ENCODE measurements at regions not wholly inside any gene's neighbourhood (a gene's known extent, or its start where the extent isn't known, plus 50 kb on each side); places are given as distances from the start of the nearest gene placed in this dataset.

GRCh38 chr2:21451403-21451802 is 327.6 kb downstream of the TDRD15 start:
- intact Hi-C loops (cut with micrococcal nuclease; ENCODE audit: unreplicated experiment) = no loop called here
- H3K9me3 Mint-ChIP-seq (ENCODE audit: unreplicated experiment) = no peaks in the 10 kb centered on the region
- TF ChIP-seq CTCF (IDR thresholded peaks at IDR 0.05; ENCODE audit: insufficient read depth in 1 of 2, low read depth in 1 of 2, low read length in 1 of 2, severe bottlenecking in 1 of 2, unreplicated experiment in 1 of 2) = no peak
- H3K36me3 ChIP-seq (ENCODE audit: control insufficient read depth, insufficient read depth, low read length) = no peaks in the 10 kb centered on the region
- no TSS peak for BruUV-seq (replicated peaks)
- peaks cover 17% of the 10 kb centered on the region for H3K4me1 Mint-ChIP-seq (ENCODE audit: low read depth, unreplicated experiment)
- DNase-seq = no peak
- ChIA-PET CTCF (no interaction called here), POLR2A (no interaction called here)
- H3K27me3 Mint-ChIP-seq (ENCODE audit: insufficient read depth, unreplicated experiment) = no peaks in the 10 kb centered on the region
- no peak overlapping the region for H3K4me3 Mint-ChIP-seq (ENCODE audit: unreplicated experiment)
- H3K9me3 ChIP-seq = no peaks in the 10 kb centered on the region
- no peak overlapping the region for H3K27ac Mint-ChIP-seq (ENCODE audit: unreplicated experiment)
- H3K27me3 ChIP-seq (replicated peaks; ENCODE audit: control insufficient read depth, insufficient read depth, low read length) = no peaks in the 10 kb centered on the region
- H3K4me3 ChIP-seq (ENCODE audit: low read depth, low read length) = no peak overlapping the region
- peaks cover 11% of the 10 kb centered on the region; the same call in 1 of the 2 replicates for H3K4me1 ChIP-seq
- H3K36me3 Mint-ChIP-seq (ENCODE audit: insufficient read depth, unreplicated experiment) = no peaks in the 10 kb centered on the region

GRCh38 chr2:21452263-21452662 is 328.5 kb downstream of the TDRD15 start:
- no peaks in the 10 kb centered on the region for H3K9me3 Mint-ChIP-seq (ENCODE audit: unreplicated experiment)
- no peak for TF ChIP-seq CTCF (IDR thresholded peaks at IDR 0.05; ENCODE audit: insufficient read depth in 1 of 2, low read depth in 1 of 2, low read length in 1 of 2, severe bottlenecking in 1 of 2, unreplicated experiment in 1 of 2)
- H3K27ac Mint-ChIP-seq (ENCODE audit: unreplicated experiment) = no peak overlapping the region
- Histone ChIP-seq H3K9me3 (no peaks in the 10 kb centered on the region), H3K27me3 (replicated peaks; ENCODE audit: control insufficient read depth, insufficient read depth, low read length) (no peaks in the 10 kb centered on the region), H3K4me1 (peaks cover 11% of the 10 kb centered on the region; the same call in 1 of the 2 replicates), H3K4me3 (ENCODE audit: low read depth, low read length) (no peak overlapping the region), H3K36me3 (ENCODE audit: control insufficient read depth, insufficient read depth, low read length) (no peaks in the 10 kb centered on the region)
- DNase-seq = no peak
- H3K27me3 Mint-ChIP-seq (ENCODE audit: insufficient read depth, unreplicated experiment) = no peaks in the 10 kb centered on the region
- BruUV-seq (replicated peaks) = no TSS peak
- ChIA-PET POLR2A (no interaction called here), CTCF (interaction anchor here (0.7 kb wide), 2 partner anchors 30 to 670 kb away, joined by 3 read pairs; no protein-coding TSS in a partner anchor)
- H3K4me3 Mint-ChIP-seq (ENCODE audit: unreplicated experiment) = no peak overlapping the region
- intact Hi-C loops (cut with micrococcal nuclease; ENCODE audit: unreplicated experiment) = no loop called here
- H3K4me1 Mint-ChIP-seq (ENCODE audit: low read depth, unreplicated experiment) = peaks cover 17% of the 10 kb centered on the region
- no peaks in the 10 kb centered on the region for H3K36me3 Mint-ChIP-seq (ENCODE audit: insufficient read depth, unreplicated experiment)

- intact Hi-C loops (cut with micrococcal nuclease; ENCODE audit: unreplicated experiment) = no loop called here
- Histone ChIP-seq H3K4me1 (peaks cover 11% of the 10 kb centered on the region; the same call in 1 of the 2 replicates), H3K27me3 (replicated peaks; ENCODE audit: control insufficient read depth, insufficient read depth, low read length) (no peaks in the 10 kb centered on the region), H3K9me3 (no peaks in the 10 kb centered on the region), H3K36me3 (ENCODE audit: control insufficient read depth, insufficient read depth, low read length) (no peaks in the 10 kb centered on the region), H3K4me3 (ENCODE audit: low read depth, low read length) (no peak overlapping the region)
- no peaks in the 10 kb centered on the region for H3K27me3 Mint-ChIP-seq (ENCODE audit: insufficient read depth, unreplicated experiment)
- no TSS peak for BruUV-seq (replicated peaks)
- DNase-seq = no peak
- H3K4me3 Mint-ChIP-seq (ENCODE audit: unreplicated experiment) = no peak overlapping the region
- ChIA-PET POLR2A (no interaction called here), CTCF (interaction anchor here (0.7 kb wide), 2 partner anchors 31 to 671 kb away, joined by 3 read pairs; no protein-coding TSS in a partner anchor)
- TF ChIP-seq CTCF (IDR thresholded peaks at IDR 0.05; ENCODE audit: insufficient read depth in 1 of 2, low read depth in 1 of 2, low read length in 1 of 2, severe bottlenecking in 1 of 2, unreplicated experiment in 1 of 2) = no peak
- peaks cover 17% of the 10 kb centered on the region for H3K4me1 Mint-ChIP-seq (ENCODE audit: low read depth, unreplicated experiment)
- H3K36me3 Mint-ChIP-seq (ENCODE audit: insufficient read depth, unreplicated experiment) = no peaks in the 10 kb centered on the region
- H3K9me3 Mint-ChIP-seq (ENCODE audit: unreplicated experiment) = no peaks in the 10 kb centered on the region
- H3K27ac Mint-ChIP-seq (ENCODE audit: unreplicated experiment) = no peak overlapping the region
Observed at GRCh38 chr2:21452678-21453077, 328.9 kb downstream of the TDRD15 start.

Data from Caco-2 (cell line).